OCI-LY1 (cell line): ENCODE measurements at regions not wholly inside any gene's neighbourhood (a gene's known extent, or its start where the extent isn't known, plus 50 kb on each side); places are given as distances from the start of the nearest gene placed in this dataset.

Source experiments
- H2AFZ ChIP-seq: fragments of 200-600 bp; sonication (generic), shearing (Covaris generic); 2 replicates; pipeline ENCODE4 v1.6.0; 2014; ENCODE audit warnings: antibody characterized with exemption, mild to moderate bottlenecking, low read length
- H3F3A ChIP-seq: fragments of 200-600 bp; sonication (generic), shearing (Covaris generic); 2 replicates; pipeline ENCODE4 v1.6.0; 2014; ENCODE audit warnings: mild to moderate bottlenecking, antibody characterized with exemption, low read length, moderate library complexity; ENCODE audit not compliant: insufficient read depth
- H3K27ac ChIP-seq: fragments of 200-600 bp; sonication (generic); 2 replicates; pipeline ENCODE4 v1.5.1; 2014; ENCODE audit warnings: low read length, mixed run types, mild to moderate bottlenecking, low read depth; ENCODE audit not compliant: poor library complexity, severe bottlenecking
- H3K27me3 ChIP-seq: fragments of 200-600 bp; sonication (generic); 2 replicates; pipeline ENCODE4 v1.6.0; 2014; ENCODE audit warnings: antibody characterized with exemption, mild to moderate bottlenecking, low read length, moderate library complexity; ENCODE audit not compliant: insufficient read depth
- H3K36me3 ChIP-seq: fragments of 200-600 bp; sonication (generic); 2 replicates; pipeline ENCODE4 v1.6.1; 2014; ENCODE audit warnings: mild to moderate bottlenecking, antibody characterized with exemption, low read length, moderate library complexity, mixed read lengths; ENCODE audit not compliant: insufficient read depth
- H3K4me1 ChIP-seq: fragments of 200-600 bp; sonication (generic); 2 replicates; pipeline ENCODE4 v1.5.1; 2014; ENCODE audit warnings: mild to moderate bottlenecking, low read length, moderate library complexity; ENCODE audit not compliant: insufficient read depth, severe bottlenecking
- H3K4me2 ChIP-seq: fragments of 200-600 bp; sonication (generic), shearing (Covaris generic); 2 replicates; pipeline ENCODE4 v1.6.1; 2014; ENCODE audit warnings: low read length
- H3K4me3 ChIP-seq: fragments of 200-600 bp; sonication (generic); 2 replicates; pipeline ENCODE4 v1.5.1; 2014; ENCODE audit warnings: low read length, low read depth, mild to moderate bottlenecking, mixed read lengths; ENCODE audit not compliant: poor library complexity, severe bottlenecking
- H3K79me2 ChIP-seq: fragments of 200-600 bp; shearing (Covaris generic); 2 replicates; pipeline ENCODE4 v1.6.1; 2016; ENCODE audit warnings: mixed run types, low read length, mixed read lengths; ENCODE audit not compliant: insufficient read depth
- H3K9ac ChIP-seq: fragments of 200-600 bp; sonication (generic), shearing (Covaris generic); 2 replicates; pipeline ENCODE4 v1.6.1; 2014; ENCODE audit warnings: mild to moderate bottlenecking, low read length, mixed read lengths
- H3K9me2 ChIP-seq: fragments of 200-600 bp; sonication (generic), shearing (Covaris generic); 2 replicates; pipeline ENCODE4 v1.6.1; 2014; ENCODE audit warnings: low read depth, mild to moderate bottlenecking, low read length, mixed read lengths
- H3K9me3 ChIP-seq: fragments of 200-600 bp; shearing (Covaris generic); 2 replicates; pipeline ENCODE4 v1.6.1; 2014; ENCODE audit warnings: low read length, mixed read lengths
- H4K20me1 ChIP-seq: fragments of 200-600 bp; sonication (generic), shearing (Covaris generic); 2 replicates; pipeline ENCODE4 v1.6.0; 2016; ENCODE audit warnings: mild to moderate bottlenecking, low read length; ENCODE audit not compliant: insufficient read depth
- CTCF ChIP-seq: fragments of 200-600 bp; sonication (generic), shearing (Covaris generic); IDR thresholded peaks from 2 replicates; pipeline ENCODE4 v1.5.1; 2017; ENCODE audit warnings: mild to moderate bottlenecking, antibody characterized with exemption, low read length, moderate library complexity, mixed read lengths
- EZH2 ChIP-seq: fragments of 200-600 bp; sonication (generic), shearing (Covaris generic); IDR thresholded peaks from 2 replicates; pipeline ENCODE4 v1.8.0; 2017; ENCODE audit warnings: borderline replicate concordance, mixed run types, mild to moderate bottlenecking, antibody characterized with exemption, low read length, moderate library complexity, mixed read lengths

- Histone ChIP-seq H3K27me3 (no peaks in the 10 kb centered on the region), H3K27ac (no peak overlapping the region), H3K4me1 (peaks cover 6% of the 10 kb centered on the region), H3K9me3 (no peaks in the 10 kb centered on the region), H2AFZ (no peak overlapping the region), H3K9me2 (no peaks in the 10 kb centered on the region), H3K36me3 (no peaks in the 10 kb centered on the region), H4K20me1 (no peaks in the 10 kb centered on the region), H3K9ac (no peak overlapping the region), H3K4me2 (no peak overlapping the region), H3K4me3 (no peak overlapping the region), H3K79me2 (no peaks in the 10 kb centered on the region), H3F3A (no peaks in the 10 kb centered on the region)
- TF ChIP-seq EZH2 (no peak), CTCF (no peak)
Measured at GRCh38 chr10:30756151-30756550, 126.6 kb upstream of the LYZL2 start.

GRCh38 chr10:30755441-30755953 lies 125.9 kb upstream of the LYZL2 start:
- Histone ChIP-seq H3K27ac (no peak overlapping the region), H3K9ac (no peak overlapping the region), H3K4me2 (no peak overlapping the region), H3K27me3 (no peaks in the 10 kb centered on the region), H3F3A (no peaks in the 10 kb centered on the region), H2AFZ (no peak overlapping the region), H3K4me1 (peaks cover 7% of the 10 kb centered on the region), H3K9me2 (no peaks in the 10 kb centered on the region), H3K4me3 (no peak overlapping the region), H3K79me2 (no peaks in the 10 kb centered on the region), H3K9me3 (no peaks in the 10 kb centered on the region), H4K20me1 (no peaks in the 10 kb centered on the region), H3K36me3 (no peaks in the 10 kb centered on the region)
- TF ChIP-seq EZH2 (no peak), CTCF (no peak)

- Histone ChIP-seq H4K20me1 (no peaks in the 10 kb centered on the region), H3K27me3 (no peaks in the 10 kb centered on the region), H2AFZ (no peak overlapping the region), H3K4me2 (no peak overlapping the region), H3K79me2 (no peaks in the 10 kb centered on the region), H3K4me1 (peaks cover 7% of the 10 kb centered on the region), H3K9me2 (no peaks in the 10 kb centered on the region), H3K27ac (no peak overlapping the region), H3K9ac (no peak overlapping the region), H3F3A (no peaks in the 10 kb centered on the region), H3K4me3 (no peak overlapping the region), H3K36me3 (no peaks in the 10 kb centered on the region), H3K9me3 (no peaks in the 10 kb centered on the region)
- TF ChIP-seq EZH2 (no peak), CTCF (no peak)
Measured at GRCh38 chr10:30752481-30752881, 122.9 kb upstream of the LYZL2 start.
